GM12878 (cell line): ENCODE measurements at regions not wholly inside any gene's neighbourhood (a gene's known extent, or its start where the extent isn't known, plus 50 kb on each side); places are given as distances from the start of the nearest gene placed in this dataset.

Experiments
- ATAC-seq: fragments of 200-7000 bp; cut with Tn5 transposase; 3 replicates; pipeline ENCODE4 v1.9.1; 2020; ENCODE audit warnings: mild to moderate bottlenecking, moderate library complexity
- BruUV-seq: library from RNA; stranded (reverse); fragments of 400-500 nt; replicated peaks from 2 replicates; lab custom pipeline; 2021; lab: Mats Ljungman, UMichigan
- CTCF ChIA-PET: fragments of 300-600 bp; sonication (Branson Sonifier 250); formaldehyde crosslinking; extraction: SDS; loops from one replicate; lab custom pipeline; 2021; ENCODE audit warnings: inconsistent platforms; lab: Yijun Ruan, JAX
- POLR2A ChIA-PET: fragments of 350-600 bp; formaldehyde crosslinking; extraction: SDS; loops from one replicate; lab custom pipeline; 2021; ENCODE audit warnings: inconsistent platforms; lab: Charles Lee
- RAD21 ChIA-PET: fragments of 300-600 bp; sonication (Branson Sonifier 250); formaldehyde crosslinking; loops from one replicate; lab custom pipeline; 2023; ENCODE audit warnings: antibody characterized with exemption; ENCODE audit not compliant: unreplicated experiment; lab: Charles Lee
- SMC1A ChIA-PET: fragments of 300-600 bp; sonication (Branson Sonifier 250); formaldehyde crosslinking; loops from one replicate; lab custom pipeline; 2023; ENCODE audit not compliant: unreplicated experiment, uncharacterized antibody; lab: Charles Lee
- DNase-seq: peaks from one replicate; pipeline ENCODE4 v3.0.0-alpha.2; 2011; ENCODE audit warnings: low read depth, low spot score
- FAIRE-seq: peaks from 3 replicates; lab custom pipeline; 2011; peaks lifted over from hg19 to GRCh38; lab: Jason Lieb, UNC
- H2AFZ ChIP-seq: 2 replicates; pipeline ENCODE4 v1.6.0; 2011; ENCODE audit warnings: low read depth, low read length, control low read depth; ENCODE audit not compliant: control insufficient read depth
- H3K27ac ChIP-seq: 2 replicates; pipeline ENCODE4 v1.5.1; 2011; ENCODE audit warnings: control low read depth; ENCODE audit not compliant: control insufficient read depth, insufficient read depth
- H3K27me3 ChIP-seq, 2 experiments: replicated peaks in 1 of 2; 2 replicates each; pipeline versions ENCODE4 v1.6.0 to v1.6.1; 2011; ENCODE audit warnings: low read length in 1 of 2; ENCODE audit not compliant: control insufficient read depth in 2 of 2, insufficient read depth in 2 of 2
- H3K36me3 ChIP-seq, 2 experiments: 2 replicates each; pipeline ENCODE4 v1.5.1; 2011; ENCODE audit warnings: low read length in 1 of 2; ENCODE audit not compliant: control insufficient read depth in 2 of 2, insufficient read depth in 2 of 2
- H3K4me1 ChIP-seq: 2 replicates; pipeline ENCODE4 v1.6.1; 2011; ENCODE audit warnings: mild to moderate bottlenecking, low read length, moderate library complexity, mixed read lengths; ENCODE audit not compliant: control insufficient read depth, insufficient read depth
- H3K4me2 ChIP-seq: 2 replicates; pipeline ENCODE4 v1.6.0; 2011; ENCODE audit warnings: control low read depth; ENCODE audit not compliant: control insufficient read depth, insufficient read depth
- H3K4me3 ChIP-seq: fragments of 200-600 bp; sonication (generic); 2 replicates; pipeline ENCODE4 v1.5.1; 2016
- H3K79me2 ChIP-seq: 2 replicates; pipeline ENCODE4 v1.6.0; 2011; ENCODE audit warnings: low read length; ENCODE audit not compliant: control insufficient read depth, insufficient read depth
- H3K9ac ChIP-seq: 2 replicates; pipeline ENCODE4 v1.8.0; 2011; ENCODE audit warnings: low read length, control low read depth, mixed read lengths; ENCODE audit not compliant: control insufficient read depth, insufficient read depth
- H3K9me3 ChIP-seq: replicated peaks from 3 replicates; pipeline ENCODE4 v1.5.1; 2011; ENCODE audit warnings: mild to moderate bottlenecking, low read length; ENCODE audit not compliant: control insufficient read depth, insufficient read depth
- H4K20me1 ChIP-seq: 2 replicates; pipeline ENCODE4 v1.6.0; 2011; ENCODE audit not compliant: control insufficient read depth, insufficient read depth
- BACH1 ChIP-seq: fragments of 450-650 bp; IDR thresholded peaks from 2 replicates; pipeline ENCODE4 v1.6.1; 2017; ENCODE audit warnings: mild to moderate bottlenecking, borderline replicate concordance
- EED ChIP-seq: sonication (generic); IDR thresholded peaks from 2 replicates; pipeline ENCODE4 v1.6.1; 2016; ENCODE audit warnings: antibody characterized with exemption, low read depth
- JUNB ChIP-seq: IDR thresholded peaks from 2 replicates; pipeline ENCODE4 v1.6.1; 2016; ENCODE audit warnings: antibody characterized with exemption, mild to moderate bottlenecking
- NFYA ChIP-seq: IDR thresholded peaks from 2 replicates; pipeline ENCODE4 v1.6.1; 2011; ENCODE audit warnings: low read depth, mild to moderate bottlenecking, low read length, improper control_type of control experiment, borderline replicate concordance
- NR2C1 ChIP-seq: fragments of 450-650 bp; IDR thresholded peaks from 2 replicates; pipeline ENCODE4 v1.6.1; 2017; ENCODE audit warnings: antibody characterized with exemption, mild to moderate bottlenecking, moderate library complexity
- POLR2AphosphoS2 ChIP-seq: IDR thresholded peaks from 2 replicates; pipeline ENCODE4 v1.6.1; 2011; ENCODE audit warnings: low read depth, mild to moderate bottlenecking, low read length, improper control_type of control experiment, moderate library complexity
- SIN3A ChIP-seq: IDR thresholded peaks from 2 replicates; pipeline ENCODE4 v1.6.1; 2012; ENCODE audit warnings: low read depth, low read length, improper control_type of control experiment
- TBL1XR1 ChIP-seq: IDR thresholded peaks from 2 replicates; pipeline ENCODE4 v1.6.1; 2012; ENCODE audit warnings: low read depth, low read length, improper control_type of control experiment
- USF1 ChIP-seq: IDR thresholded peaks from 2 replicates; pipeline ENCODE4 v1.6.1; 2011; ENCODE audit warnings: borderline replicate concordance, low read depth, mild to moderate bottlenecking, moderate library complexity, mixed read lengths, low read length; ENCODE audit not compliant: insufficient read depth; ENCODE audit errors: extremely low read length
- YBX1 ChIP-seq: fragments of 450-650 bp; IDR thresholded peaks from 2 replicates; pipeline ENCODE4 v1.6.1; 2016; ENCODE audit warnings: antibody characterized with exemption
- ZNF384 ChIP-seq: IDR thresholded peaks from 2 replicates; pipeline ENCODE4 v1.6.1; 2012; ENCODE audit warnings: low read depth, mild to moderate bottlenecking, low read length, improper control_type of control experiment, borderline replicate concordance
- ZNF592 ChIP-seq: fragments of 450-650 bp; IDR thresholded peaks from 2 replicates; pipeline ENCODE4 v1.6.1; 2017; ENCODE audit warnings: mild to moderate bottlenecking, moderate library complexity
- ZZZ3 ChIP-seq: IDR thresholded peaks from 2 replicates; pipeline ENCODE4 v1.6.1; 2011; ENCODE audit warnings: low read depth; ENCODE audit not compliant: control insufficient read depth, insufficient read length
- WGBS: methylation state at CpG from one replicate; pipeline ENCODE4 v1.1.6; 2016; ENCODE audit warnings: low lambda C conversion rate; ENCODE audit not compliant: insufficient replicate concordance, insufficient coverage; ENCODE audit errors: missing lambda C conversion rate; 5-methylcytosine and 5-hydroxymethylcytosine counted together
- in situ Hi-C: fragments of 300-500 bp; cut with MboI; formaldehyde crosslinking; loops from 9 replicates; pipeline ENCODE4 v1.14.3; 2018; ENCODE audit warnings: mixed read lengths
- intact Hi-C: fragments of 100-400 bp; cut with micrococcal nuclease; formaldehyde crosslinking; loops from one replicate; pipeline ENCODE4 v1.14.2; 2022; ENCODE audit not compliant: unreplicated experiment
- TF ChIP-seq, protein P1 (sequence below): fragments of 450-650 bp; IDR thresholded peaks from 2 replicates; pipeline ENCODE4 v1.6.1; 2017; ENCODE audit warnings: mild to moderate bottlenecking

DNA sequence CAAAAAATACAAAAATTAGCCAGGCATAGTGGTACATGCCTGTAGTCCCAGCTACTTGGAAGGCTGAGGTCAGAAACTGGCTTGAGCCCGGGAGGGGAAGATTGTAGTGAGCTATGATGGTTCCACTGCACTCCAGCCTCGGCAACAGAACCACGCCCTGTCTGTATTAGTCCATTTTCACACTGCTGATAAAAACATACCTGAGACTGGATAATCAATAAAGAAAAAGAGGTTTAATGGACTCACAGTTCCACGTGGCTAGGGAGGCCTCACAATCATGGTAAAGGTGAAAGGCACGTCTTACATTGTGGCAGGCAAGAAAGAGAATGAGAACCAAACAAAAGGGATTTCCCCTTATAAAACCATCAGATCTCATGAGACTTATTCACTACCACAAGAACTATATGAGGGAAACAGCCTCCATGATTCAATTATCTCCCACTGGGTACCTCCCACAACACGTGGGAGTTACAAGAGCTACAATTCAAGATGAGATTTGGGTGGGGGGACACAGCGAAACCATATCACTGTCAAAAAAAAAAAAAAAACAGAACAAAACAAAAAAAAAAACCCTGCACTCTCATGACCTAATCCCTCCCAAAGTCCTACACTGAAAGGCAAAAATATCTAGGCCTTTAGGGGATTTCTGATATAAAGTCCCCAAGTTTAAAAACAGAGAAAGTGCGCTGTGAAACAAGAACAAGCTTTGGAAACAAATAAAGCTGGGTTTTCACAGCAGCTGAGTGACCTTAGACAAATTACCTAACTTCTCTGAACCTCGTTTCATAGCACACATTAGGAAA lies 224.7 kb downstream of the IGSF11 start (continued):
- TF ChIP-seq, protein P1, sequence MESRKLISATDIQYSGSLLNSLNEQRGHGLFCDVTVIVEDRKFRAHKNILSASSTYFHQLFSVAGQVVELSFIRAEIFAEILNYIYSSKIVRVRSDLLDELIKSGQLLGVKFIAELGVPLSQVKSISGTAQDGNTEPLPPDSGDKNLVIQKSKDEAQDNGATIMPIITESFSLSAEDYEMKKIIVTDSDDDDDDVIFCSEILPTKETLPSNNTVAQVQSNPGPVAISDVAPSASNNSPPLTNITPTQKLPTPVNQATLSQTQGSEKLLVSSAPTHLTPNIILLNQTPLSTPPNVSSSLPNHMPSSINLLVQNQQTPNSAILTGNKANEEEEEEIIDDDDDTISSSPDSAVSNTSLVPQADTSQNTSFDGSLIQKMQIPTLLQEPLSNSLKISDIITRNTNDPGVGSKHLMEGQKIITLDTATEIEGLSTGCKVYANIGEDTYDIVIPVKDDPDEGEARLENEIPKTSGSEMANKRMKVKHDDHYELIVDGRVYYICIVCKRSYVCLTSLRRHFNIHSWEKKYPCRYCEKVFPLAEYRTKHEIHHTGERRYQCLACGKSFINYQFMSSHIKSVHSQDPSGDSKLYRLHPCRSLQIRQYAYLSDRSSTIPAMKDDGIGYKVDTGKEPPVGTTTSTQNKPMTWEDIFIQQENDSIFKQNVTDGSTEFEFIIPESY: no peak

DNA sequence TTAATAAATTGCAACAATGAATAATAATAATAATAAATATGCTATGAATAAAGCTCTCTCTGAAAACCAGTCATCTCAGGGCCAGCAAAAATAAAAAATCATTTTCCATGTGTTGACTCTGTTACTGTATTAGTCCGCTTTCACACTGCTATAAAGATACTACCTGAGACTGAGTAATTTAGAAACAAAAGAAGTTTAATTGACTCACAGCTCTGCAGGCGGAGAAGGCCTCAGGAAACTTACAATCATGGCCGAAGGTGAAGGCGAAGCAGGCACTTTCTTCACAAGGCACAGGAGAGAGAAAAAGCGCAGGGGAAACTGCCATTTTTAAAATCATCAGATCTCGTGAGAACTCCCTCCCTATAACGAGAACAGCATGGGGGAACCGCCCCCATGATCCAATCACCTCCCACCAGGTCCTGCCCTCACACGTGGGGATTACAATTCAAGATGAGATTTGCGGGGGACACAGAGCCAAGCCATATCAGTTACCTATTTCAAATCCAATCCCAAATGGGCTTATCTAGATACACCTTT lies 224.1 kb downstream of the IGSF11 start:
- CTCF ChIA-PET: interaction anchor here (0.8 to 4.6 kb wide), 7 partner anchors 24 to 181 kb away, joined by 3 to 46 read pairs (median 5); no protein-coding TSS in a partner anchor
- H3K9ac ChIP-seq: peak overlapping the region; percentile 57
- intact Hi-C loops: loop anchor here (1.0 to 5.0 kb wide), 2 partner anchors 28 to 333 kb away; no protein-coding TSS in a partner anchor
- peaks cover 10% of the 10 kb centered on the region; the same call in 1 of the 2 replicates for H3K4me1 ChIP-seq
- RAD21 ChIA-PET: interaction anchor here (0.7 to 12.5 kb wide), 15 partner anchors 10 to 1331 kb away, joined by 3 to 207 read pairs (median 4); no protein-coding TSS in a partner anchor
- H3K27me3 ChIP-seq: no peaks in the 10 kb centered on the region
- peaks cover 40% of the 10 kb centered on the region for H3K79me2 ChIP-seq
- WGBS: 13% methylated on average over 10 of the region's 10 CpGs
- H4K20me1 ChIP-seq: no peaks in the 10 kb centered on the region
- in situ Hi-C loops: no loop called here
- SMC1A ChIA-PET: interaction anchor here (0.6 to 18.8 kb wide), 12 partner anchors 12 to 808 kb away, joined by 3 to 394 read pairs (median 4); no protein-coding TSS in a partner anchor
- peak overlapping the region; percentile 69; the same call in 1 of the 2 replicates for H3K4me3 ChIP-seq
- H3K4me2 ChIP-seq: peak overlapping the region; percentile 57
- H3K27ac ChIP-seq: peak overlapping the region; percentile 72
- BruUV-seq: no TSS peak
- no peaks in the 10 kb centered on the region for H3K36me3 ChIP-seq
- POLR2A ChIA-PET: interaction anchor here (0.6 to 3.9 kb wide), 6 partner anchors 12 to 283 kb away, joined by 3 to 33 read pairs (median 8); no protein-coding TSS in a partner anchor
- peak overlapping the region; percentile 84 for H2AFZ ChIP-seq
- H3K9me3 ChIP-seq: no peaks in the 10 kb centered on the region; the same call in none of the 3 replicates
- ATAC-seq (peak; percentile 49), DNase-seq (peak; percentile 61), FAIRE-seq (no peak)
- TF ChIP-seq NFYA (no peak), ZNF384 (no peak), ZNF592 (no peak), BACH1 (no peak), SIN3A (no peak), NR2C1 (no peak), USF1 (no peak), EED (no peak), TBL1XR1 (no peak), POLR2AphosphoS2 (no peak), ZZZ3 (no peak), YBX1 (no peak), JUNB (peak; percentile 37; the same call in 1 of the 2 replicates)
